Nephron progenitor cell (in vitro differentiated cells): ENCODE measurements at regions not wholly inside any gene's neighbourhood (a gene's known extent, or its start where the extent isn't known, plus 50 kb on each side); places are given as distances from the start of the nearest gene placed in this dataset.

Experiments used
- DNase-seq: peaks from one replicate; pipeline ENCODE4 v3.0.0; 2021
- H3K27ac Mint-ChIP-seq: 2 replicates; pipeline ENCODE4 v1.8.0; 2021; ENCODE audit warnings: mild to moderate bottlenecking, moderate library complexity, mixed read lengths
- H3K27me3 Mint-ChIP-seq: 2 replicates; pipeline ENCODE4 v1.8.0; 2021; ENCODE audit warnings: mild to moderate bottlenecking, low read depth, mixed read lengths; ENCODE audit not compliant: poor library complexity
- H3K36me3 Mint-ChIP-seq: 2 replicates; pipeline ENCODE4 v1.8.0; 2021; ENCODE audit warnings: low read depth, mixed read lengths
- H3K4me1 Mint-ChIP-seq: 2 replicates; pipeline ENCODE4 v1.8.0; 2021; ENCODE audit warnings: mixed read lengths
- H3K4me3 Mint-ChIP-seq: 2 replicates; pipeline ENCODE4 v1.8.0; 2021; ENCODE audit warnings: mild to moderate bottlenecking, moderate library complexity, mixed read lengths
- H3K9me3 Mint-ChIP-seq: 2 replicates; pipeline ENCODE4 v1.8.0; 2021; ENCODE audit warnings: mild to moderate bottlenecking, moderate library complexity, mixed read lengths
- TF ChIP-seq, protein P1 (sequence below): fragments of 200-600 bp; sonication (generic); IDR thresholded peaks from 2 replicates; pipeline ENCODE4 v1.5.0; 2021; ENCODE audit warnings: antibody characterized with exemption

DNA sequence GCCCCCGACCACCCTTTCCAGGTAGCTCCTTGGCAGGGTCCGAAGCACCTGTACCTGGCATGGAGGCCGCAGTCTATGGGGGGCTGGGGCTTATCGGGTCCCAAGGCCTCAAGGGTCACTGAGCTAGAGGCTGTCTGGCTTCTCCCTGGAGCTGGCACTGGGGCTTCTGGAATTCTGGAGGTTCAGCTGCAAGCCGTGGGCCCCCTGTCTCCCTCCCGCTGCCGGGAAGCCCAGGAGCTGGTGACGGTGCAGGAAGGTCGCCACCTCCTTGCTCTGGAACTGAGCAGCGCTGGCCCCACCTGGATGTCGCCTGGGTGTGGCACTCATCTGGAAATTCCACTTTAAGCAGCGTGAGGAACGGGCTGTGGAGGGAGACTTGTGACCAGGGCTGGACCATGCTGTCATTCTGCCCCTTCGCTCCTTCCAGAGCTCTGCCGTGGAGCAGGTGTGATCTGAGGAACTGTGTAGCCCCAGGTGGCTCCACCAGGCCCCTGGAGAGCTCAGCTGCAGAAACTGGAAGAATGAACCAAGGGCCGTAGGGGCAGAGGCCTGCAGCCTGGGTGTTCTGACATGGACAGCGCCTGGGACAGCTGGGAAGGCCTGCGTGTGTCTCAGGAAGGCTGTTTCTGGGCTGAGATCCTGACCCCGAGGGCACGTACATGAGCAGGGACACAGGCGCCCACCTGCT is 129.7 kb upstream of the PPP2R2D start:
- Mint-ChIP-seq H3K4me3 (no peak overlapping the region), H3K27ac (no peak overlapping the region), H3K27me3 (peaks cover 13% of the 10 kb centered on the region), H3K4me1 (peaks cover 55% of the 10 kb centered on the region), H3K9me3 (peaks cover 9% of the 10 kb centered on the region), H3K36me3 (no peaks in the 10 kb centered on the region)
- no peak for DNase-seq
- TF ChIP-seq, protein P1, sequence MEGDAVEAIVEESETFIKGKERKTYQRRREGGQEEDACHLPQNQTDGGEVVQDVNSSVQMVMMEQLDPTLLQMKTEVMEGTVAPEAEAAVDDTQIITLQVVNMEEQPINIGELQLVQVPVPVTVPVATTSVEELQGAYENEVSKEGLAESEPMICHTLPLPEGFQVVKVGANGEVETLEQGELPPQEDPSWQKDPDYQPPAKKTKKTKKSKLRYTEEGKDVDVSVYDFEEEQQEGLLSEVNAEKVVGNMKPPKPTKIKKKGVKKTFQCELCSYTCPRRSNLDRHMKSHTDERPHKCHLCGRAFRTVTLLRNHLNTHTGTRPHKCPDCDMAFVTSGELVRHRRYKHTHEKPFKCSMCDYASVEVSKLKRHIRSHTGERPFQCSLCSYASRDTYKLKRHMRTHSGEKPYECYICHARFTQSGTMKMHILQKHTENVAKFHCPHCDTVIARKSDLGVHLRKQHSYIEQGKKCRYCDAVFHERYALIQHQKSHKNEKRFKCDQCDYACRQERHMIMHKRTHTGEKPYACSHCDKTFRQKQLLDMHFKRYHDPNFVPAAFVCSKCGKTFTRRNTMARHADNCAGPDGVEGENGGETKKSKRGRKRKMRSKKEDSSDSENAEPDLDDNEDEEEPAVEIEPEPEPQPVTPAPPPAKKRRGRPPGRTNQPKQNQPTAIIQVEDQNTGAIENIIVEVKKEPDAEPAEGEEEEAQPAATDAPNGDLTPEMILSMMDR: no peak

- peaks cover 16% of the 10 kb centered on the region for H3K9me3 Mint-ChIP-seq
- TF ChIP-seq, protein P1: no peak
- H3K4me3 Mint-ChIP-seq: no peak overlapping the region
- no peak for DNase-seq
- H3K27me3 Mint-ChIP-seq: peaks cover 13% of the 10 kb centered on the region
- H3K36me3 Mint-ChIP-seq: peaks cover 4% of the 10 kb centered on the region
- peak overlapping the region; percentile 35 for H3K27ac Mint-ChIP-seq
- peaks cover 62% of the 10 kb centered on the region for H3K4me1 Mint-ChIP-seq
These were observed 129.0 kb upstream of the PPP2R2D start for GRCh38 chr10:131771634-131772358.

- DNase-seq: no peak
- peaks cover 63% of the 10 kb centered on the region for H3K4me1 Mint-ChIP-seq
- H3K36me3 Mint-ChIP-seq: peaks cover 8% of the 10 kb centered on the region
- peak overlapping the region; percentile 35 for H3K27ac Mint-ChIP-seq
- H3K9me3 Mint-ChIP-seq: peaks cover 23% of the 10 kb centered on the region
- TF ChIP-seq, protein P1: no peak
- peaks cover 18% of the 10 kb centered on the region for H3K27me3 Mint-ChIP-seq
- H3K4me3 Mint-ChIP-seq: no peak overlapping the region
These were observed 128.4 kb upstream of the PPP2R2D start for GRCh38 chr10:131772441-131772840.

- peaks cover 15% of the 10 kb centered on the region for H3K36me3 Mint-ChIP-seq
- TF ChIP-seq, protein P1: no peak
- peaks cover 63% of the 10 kb centered on the region for H3K4me1 Mint-ChIP-seq
- no peak for DNase-seq
- H3K27ac Mint-ChIP-seq: peak overlapping the region; percentile 88
- H3K4me3 Mint-ChIP-seq: peak overlapping the region; percentile 0
- peaks cover 34% of the 10 kb centered on the region for H3K9me3 Mint-ChIP-seq
- H3K27me3 Mint-ChIP-seq: peaks cover 25% of the 10 kb centered on the region
These were observed 127.2 kb upstream of the PPP2R2D start for GRCh38 chr10:131773370-131774343.

DNA sequence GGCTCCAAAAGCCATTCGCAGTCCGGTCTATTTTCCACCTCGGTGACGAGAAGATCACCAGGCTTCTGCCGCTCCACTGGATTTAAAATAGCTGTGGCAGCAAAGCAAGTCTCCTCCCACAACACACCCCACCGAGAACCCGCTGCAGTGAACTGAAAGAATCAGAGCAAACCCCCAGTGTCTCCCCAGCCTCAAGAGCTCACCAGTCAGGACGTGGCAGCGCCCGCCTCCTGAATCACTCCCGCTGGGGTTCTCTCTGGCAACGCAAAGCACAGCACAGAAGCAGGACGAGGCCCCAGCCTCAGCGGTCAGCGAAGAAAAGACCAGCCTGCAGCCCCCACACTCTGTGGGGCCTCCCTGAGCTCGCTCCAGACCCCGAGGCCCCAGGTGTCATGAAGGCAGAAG is 126.1 kb upstream of the PPP2R2D start:
- Mint-ChIP-seq H3K36me3 (peaks cover 15% of the 10 kb centered on the region), H3K9me3 (peaks cover 44% of the 10 kb centered on the region), H3K4me1 (peaks cover 68% of the 10 kb centered on the region), H3K4me3 (peak overlapping the region; percentile 54), H3K27me3 (peaks cover 21% of the 10 kb centered on the region), H3K27ac (peak overlapping the region; percentile 88)
- DNase-seq: peak; percentile 30
- TF ChIP-seq, protein P1: no peak
